ENCODE measurements at regions not wholly inside any gene's neighbourhood (a gene's known extent, or its start where the extent isn't known, plus 50 kb on each side); places are given as distances from the start of the nearest gene placed in this dataset.

DNA sequence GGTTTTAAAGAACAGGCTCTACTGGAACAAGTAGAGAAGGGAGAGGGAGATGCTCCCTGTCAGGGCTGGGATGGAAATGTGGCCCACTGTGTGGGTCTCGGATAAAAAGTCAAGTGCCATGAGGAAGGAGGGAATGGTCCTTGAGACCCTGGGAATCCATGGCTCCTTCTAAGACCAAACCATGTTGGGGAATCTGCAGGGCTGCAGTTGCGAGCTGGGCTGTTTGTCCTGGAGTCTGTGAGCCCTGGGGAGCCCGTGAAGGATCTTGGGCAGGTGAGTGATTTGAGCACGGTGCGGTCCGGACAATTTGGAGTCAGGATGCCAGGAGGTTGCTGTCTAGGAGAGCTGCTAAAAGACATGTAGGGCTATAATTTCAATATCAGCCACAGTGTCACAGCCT is 359.4 kb downstream of the FGF9 start:
- Histone ChIP-seq H2BK5ac (ENCODE audit: low read depth, low read length, poor library complexity) (no peak overlapping the region), H3K4me2 (ENCODE audit: low read length) (no peak overlapping the region), H3K4me1 (ENCODE audit: control insufficient read depth in 1 of 2, insufficient read depth in 2 of 2, low read length in 2 of 2) (peaks cover 0 to 1% of the 10 kb centered on the region in 2 experiments), H4K12ac (ENCODE audit: low read depth, low read length) (no peak overlapping the region), H3K9me3 (ENCODE audit: insufficient read depth, low read depth, low read length) (no peaks in the 10 kb centered on the region), H3K4me3 (ENCODE audit: low read depth, low read length) (no peak overlapping the region), H3K23ac (ENCODE audit: low read length) (no peak overlapping the region), H3K18ac (ENCODE audit: low read length) (no peak overlapping the region), H3K79me1 (ENCODE audit: low read length) (no peaks in the 10 kb centered on the region), H2BK120ac (ENCODE audit: insufficient read depth, low read length, poor library complexity) (no peak overlapping the region), H3K79me2 (ENCODE audit: control insufficient read depth, insufficient read depth, low read length, poor library complexity) (no peaks in the 10 kb centered on the region), H3K4ac (ENCODE audit: low read depth, low read length) (no peak overlapping the region), H2BK12ac (ENCODE audit: low read length) (no peak overlapping the region), H3K27ac (ENCODE audit: low read depth, low read length) (no peak overlapping the region), H2AFZ (ENCODE audit: insufficient read depth, low read length, poor library complexity) (no peak overlapping the region), H4K8ac (ENCODE audit: low read depth, low read length) (no peak overlapping the region), H3K36me3 (ENCODE audit: control insufficient read depth in 1 of 2, insufficient read depth in 2 of 2, low read length in 2 of 2) (no peaks in the 10 kb centered on the region), H3K9ac (ENCODE audit: low read length) (no peak overlapping the region), H2AK5ac (ENCODE audit: low read length) (no peak overlapping the region), H3K27me3 (ENCODE audit: insufficient read depth, low read length) (no peaks in the 10 kb centered on the region), H3K14ac (ENCODE audit: low read length) (no peak overlapping the region), H4K91ac (ENCODE audit: low read depth, low read length) (no peak overlapping the region)
- no peak for DNase-seq
- WGBS (ENCODE audit: extremely low coverage, insufficient coverage, insufficient read length), result no CpG with 5 or more reads among the region's 6 CpGs

DNA sequence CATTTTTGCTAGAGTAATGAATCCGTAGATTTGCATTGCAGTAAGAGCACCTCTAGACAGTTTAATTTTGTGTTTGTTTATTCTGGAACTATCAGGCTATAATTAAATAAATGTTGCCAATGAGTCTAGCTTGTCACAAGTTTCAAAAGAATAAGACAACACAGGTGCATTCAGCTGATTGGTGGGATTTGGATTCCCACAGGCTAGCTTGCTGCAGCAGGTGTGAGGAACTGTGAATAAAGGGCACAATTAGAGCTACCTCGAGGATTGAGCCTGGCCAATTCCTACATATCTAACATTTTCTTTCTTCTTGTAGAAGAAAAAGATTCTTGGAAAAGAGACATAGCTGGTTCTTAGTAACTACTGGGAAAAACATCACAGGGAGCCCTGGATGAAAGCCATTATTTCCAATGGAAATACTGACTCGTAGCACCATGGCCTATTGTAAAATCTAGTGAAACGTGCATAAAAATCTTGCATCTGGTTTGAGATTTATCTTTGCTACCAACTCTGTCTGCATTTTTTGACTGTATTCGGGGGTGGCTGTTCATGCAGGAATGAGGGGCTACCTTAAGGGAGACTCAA is 360.9 kb downstream of the FGF9 start:
- Histone ChIP-seq H3K14ac (ENCODE audit: low read length) (no peak overlapping the region), H4K8ac (ENCODE audit: low read depth, low read length) (no peak overlapping the region), H4K12ac (ENCODE audit: low read depth, low read length) (no peak overlapping the region), H2BK5ac (ENCODE audit: low read depth, low read length, poor library complexity) (no peak overlapping the region), H3K36me3 (ENCODE audit: control insufficient read depth in 1 of 2, insufficient read depth in 2 of 2, low read length in 2 of 2) (no peaks in the 10 kb centered on the region), H3K27ac (ENCODE audit: low read depth, low read length) (no peak overlapping the region), H2AFZ (ENCODE audit: insufficient read depth, low read length, poor library complexity) (no peak overlapping the region), H2BK120ac (ENCODE audit: insufficient read depth, low read length, poor library complexity) (no peak overlapping the region), H3K18ac (ENCODE audit: low read length) (no peak overlapping the region), H3K9me3 (ENCODE audit: insufficient read depth, low read depth, low read length) (no peaks in the 10 kb centered on the region), H3K9ac (ENCODE audit: low read length) (no peak overlapping the region), H3K79me2 (ENCODE audit: control insufficient read depth, insufficient read depth, low read length, poor library complexity) (no peaks in the 10 kb centered on the region), H3K4ac (ENCODE audit: low read depth, low read length) (no peak overlapping the region), H3K27me3 (ENCODE audit: insufficient read depth, low read length) (no peaks in the 10 kb centered on the region), H4K91ac (ENCODE audit: low read depth, low read length) (no peak overlapping the region), H3K4me1 (ENCODE audit: control insufficient read depth in 1 of 2, insufficient read depth in 2 of 2, low read length in 2 of 2) (peaks cover 0 to 1% of the 10 kb centered on the region in 2 experiments), H2AK5ac (ENCODE audit: low read length) (no peak overlapping the region), H2BK12ac (ENCODE audit: low read length) (no peak overlapping the region), H3K79me1 (ENCODE audit: low read length) (no peaks in the 10 kb centered on the region), H3K23ac (ENCODE audit: low read length) (no peak overlapping the region), H3K4me3 (ENCODE audit: low read depth, low read length) (no peak overlapping the region), H3K4me2 (ENCODE audit: low read length) (no peak overlapping the region)
- no CpG with 5 or more reads among the region's 5 CpGs for WGBS (ENCODE audit: extremely low coverage, insufficient coverage, insufficient read length)
- DNase-seq, result no peak

DNA sequence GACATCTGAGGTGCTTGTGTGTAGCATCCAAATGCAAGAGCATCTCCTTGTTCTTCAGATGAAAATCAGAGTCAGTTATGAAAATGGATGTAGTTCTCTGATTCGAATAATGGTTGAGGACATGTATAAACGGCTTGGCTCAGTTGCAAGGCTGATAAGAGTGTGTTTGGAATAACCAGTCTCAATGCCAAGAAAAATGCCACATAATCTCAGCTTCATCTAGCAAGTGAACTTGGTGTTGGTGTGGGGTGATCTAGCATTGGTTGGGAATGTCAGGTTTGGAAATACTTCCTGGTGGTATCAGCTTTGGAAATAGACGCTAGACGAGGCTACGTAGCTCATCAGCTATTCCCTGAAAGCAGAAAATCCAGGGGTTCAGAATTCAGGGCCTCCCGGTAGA is 362.0 kb downstream of the FGF9 start:
- H4K8ac ChIP-seq (ENCODE audit: low read depth, low read length), result no peak overlapping the region
- no peak overlapping the region for H3K4me3 ChIP-seq (ENCODE audit: low read depth, low read length)
- no peak overlapping the region for H3K14ac ChIP-seq (ENCODE audit: low read length)
- H2BK120ac ChIP-seq (ENCODE audit: insufficient read depth, low read length, poor library complexity), result no peak overlapping the region
- H3K4me2 ChIP-seq (ENCODE audit: low read length), result no peak overlapping the region
- no peak overlapping the region for H4K91ac ChIP-seq (ENCODE audit: low read depth, low read length)
- WGBS (ENCODE audit: extremely low coverage, insufficient coverage, insufficient read length), result no CpG with 5 or more reads among the region's 6 CpGs
- no peak overlapping the region for H2BK5ac ChIP-seq (ENCODE audit: low read depth, low read length, poor library complexity)
- no peaks in the 10 kb centered on the region for H3K9me3 ChIP-seq (ENCODE audit: insufficient read depth, low read depth, low read length)
- H2BK12ac ChIP-seq (ENCODE audit: low read length), result no peak overlapping the region
- no peaks in the 10 kb centered on the region for H3K4me1 ChIP-seq (ENCODE audit: control insufficient read depth in 1 of 2, insufficient read depth in 2 of 2, low read length in 2 of 2)
- no peaks in the 10 kb centered on the region for H3K27me3 ChIP-seq (ENCODE audit: insufficient read depth, low read length)
- no peak overlapping the region for H3K27ac ChIP-seq (ENCODE audit: low read depth, low read length)
- H4K12ac ChIP-seq (ENCODE audit: low read depth, low read length), result no peak overlapping the region
- H2AFZ ChIP-seq (ENCODE audit: insufficient read depth, low read length, poor library complexity), result no peak overlapping the region
- no peak overlapping the region for H3K9ac ChIP-seq (ENCODE audit: low read length)
- no peak overlapping the region for H3K18ac ChIP-seq (ENCODE audit: low read length)
- H3K79me1 ChIP-seq (ENCODE audit: low read length), result no peaks in the 10 kb centered on the region
- H3K23ac ChIP-seq (ENCODE audit: low read length), result no peak overlapping the region
- no peaks in the 10 kb centered on the region for H3K79me2 ChIP-seq (ENCODE audit: control insufficient read depth, insufficient read depth, low read length, poor library complexity)
- no peak overlapping the region for H3K4ac ChIP-seq (ENCODE audit: low read depth, low read length)
- no peaks in the 10 kb centered on the region for H3K36me3 ChIP-seq (ENCODE audit: control insufficient read depth in 1 of 2, insufficient read depth in 2 of 2, low read length in 2 of 2)
- DNase-seq, result no peak
- H2AK5ac ChIP-seq (ENCODE audit: low read length), result no peak overlapping the region

DNA sequence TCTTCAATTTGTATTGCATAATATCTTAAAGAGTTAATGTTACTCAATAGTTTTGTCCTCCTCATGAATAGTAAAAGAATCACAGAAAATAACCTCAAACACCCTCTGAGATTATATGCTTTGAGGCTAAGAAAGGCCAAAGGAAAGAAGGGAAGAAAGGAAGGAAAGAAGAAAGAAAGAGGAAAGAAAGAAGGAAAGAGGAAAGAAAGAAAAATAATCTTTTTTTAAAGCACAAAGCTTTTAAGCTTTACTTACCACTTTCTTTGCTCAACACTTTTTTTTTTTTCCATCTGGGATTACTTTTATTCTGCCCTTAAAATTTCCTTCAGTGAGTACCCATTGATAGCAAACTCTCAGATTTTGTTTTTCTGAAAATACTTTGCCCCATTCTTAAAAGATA is 369.1 kb downstream of the FGF9 start:
- Histone ChIP-seq H3K79me1 (ENCODE audit: low read length) (no peaks in the 10 kb centered on the region), H3K27ac (ENCODE audit: low read depth, low read length) (no peak overlapping the region), H4K91ac (ENCODE audit: low read depth, low read length) (no peak overlapping the region), H3K36me3 (ENCODE audit: control insufficient read depth in 1 of 2, insufficient read depth in 2 of 2, low read length in 2 of 2) (no peaks in the 10 kb centered on the region), H3K4me2 (ENCODE audit: low read length) (no peak overlapping the region), H3K27me3 (ENCODE audit: insufficient read depth, low read length) (no peaks in the 10 kb centered on the region), H2BK12ac (ENCODE audit: low read length) (no peak overlapping the region), H3K9me3 (ENCODE audit: insufficient read depth, low read depth, low read length) (no peaks in the 10 kb centered on the region), H3K79me2 (ENCODE audit: control insufficient read depth, insufficient read depth, low read length, poor library complexity) (no peaks in the 10 kb centered on the region), H3K4me3 (ENCODE audit: low read depth, low read length) (no peak overlapping the region), H3K18ac (ENCODE audit: low read length) (no peak overlapping the region), H3K23ac (ENCODE audit: low read length) (no peak overlapping the region), H2BK5ac (ENCODE audit: low read depth, low read length, poor library complexity) (no peak overlapping the region), H2AFZ (ENCODE audit: insufficient read depth, low read length, poor library complexity) (no peak overlapping the region), H2AK5ac (ENCODE audit: low read length) (no peak overlapping the region), H3K4ac (ENCODE audit: low read depth, low read length) (no peak overlapping the region), H4K12ac (ENCODE audit: low read depth, low read length) (no peak overlapping the region), H3K9ac (ENCODE audit: low read length) (no peak overlapping the region), H3K4me1 (ENCODE audit: control insufficient read depth in 1 of 2, insufficient read depth in 2 of 2, low read length in 2 of 2) (no peaks in the 10 kb centered on the region), H3K14ac (ENCODE audit: low read length) (no peak overlapping the region), H4K8ac (ENCODE audit: low read depth, low read length) (no peak overlapping the region), H2BK120ac (ENCODE audit: insufficient read depth, low read length, poor library complexity) (no peak overlapping the region)
- DNase-seq, result no peak
